Kidney glomerular epithelial cell (primary cell): ENCODE measurements at regions not wholly inside any gene's neighbourhood (a gene's known extent, or its start where the extent isn't known, plus 50 kb on each side); places are given as distances from the start of the nearest gene placed in this dataset.
"Not testable (repeated sequence)": the region's sequence is repeated elsewhere in the genome, so short reads cannot be mapped to it uniquely, and the experiment has no call there.

Experiments used
- DNase-seq: peaks from one replicate; lab custom pipeline; 2025; lab: John Stamatoyannopoulos, UW

DNA sequence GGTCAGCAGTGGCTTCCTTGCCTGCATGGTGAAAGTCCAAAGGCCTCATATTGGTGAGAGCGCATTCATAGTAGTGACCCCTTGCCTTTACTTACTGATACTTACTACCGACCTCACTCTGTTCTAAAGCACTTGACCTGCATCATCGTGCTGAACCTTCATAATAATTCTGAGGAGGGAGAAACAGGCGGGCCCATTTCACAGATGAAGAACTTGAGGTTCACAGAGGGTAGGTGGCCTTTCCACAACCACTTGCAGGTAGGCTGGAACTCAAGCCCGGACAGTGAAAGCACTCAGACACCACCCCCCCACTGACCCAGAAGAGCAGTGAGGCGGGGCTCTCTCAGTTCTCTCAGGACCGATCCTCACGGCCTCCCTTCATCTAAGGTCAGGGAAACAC, 149.4 kb upstream of the CHST15 start:
- no peak for DNase-seq

DNA sequence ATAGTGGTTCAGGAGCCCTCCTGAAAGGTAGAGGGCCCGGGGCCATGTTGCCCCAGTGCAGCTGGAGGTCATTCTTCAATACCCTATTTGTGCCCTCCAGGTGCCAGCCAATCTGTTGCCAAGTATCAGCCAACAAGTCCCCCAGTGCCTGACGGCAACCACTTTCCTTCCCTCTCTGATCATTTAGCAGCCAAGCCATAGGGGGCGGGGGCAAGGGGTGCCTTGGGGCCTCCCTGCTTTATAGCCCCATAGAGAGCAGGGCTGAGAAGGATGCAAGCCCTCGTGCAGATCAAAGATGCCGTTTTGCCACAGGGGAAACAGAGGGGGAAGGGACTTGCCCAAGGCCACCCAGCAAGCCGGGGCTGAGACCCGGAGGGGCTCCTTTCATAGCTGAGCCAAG, 149.0 kb upstream of the CHST15 start:
- DNase-seq: no peak

DNA sequence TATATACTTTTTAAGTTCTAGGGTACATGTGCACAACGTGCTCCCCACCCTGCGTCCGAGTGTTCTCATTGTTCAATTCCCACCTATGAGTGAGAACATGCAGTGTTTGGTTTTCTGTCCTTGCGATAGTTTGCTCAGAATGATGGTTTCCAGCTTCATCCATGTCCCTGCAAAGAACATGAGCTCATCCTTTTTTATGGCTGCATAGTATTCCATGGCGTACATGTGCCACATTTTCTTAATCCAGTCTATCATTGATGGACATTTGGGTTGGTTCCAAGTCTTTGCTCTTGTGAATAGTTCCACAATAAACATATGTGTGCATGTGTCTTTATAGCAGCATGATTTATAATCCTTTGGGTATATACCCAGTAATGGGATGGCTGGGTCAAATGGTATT, 148.1 kb upstream of the CHST15 start:
- DNase-seq: not testable (repeated sequence)

DNA sequence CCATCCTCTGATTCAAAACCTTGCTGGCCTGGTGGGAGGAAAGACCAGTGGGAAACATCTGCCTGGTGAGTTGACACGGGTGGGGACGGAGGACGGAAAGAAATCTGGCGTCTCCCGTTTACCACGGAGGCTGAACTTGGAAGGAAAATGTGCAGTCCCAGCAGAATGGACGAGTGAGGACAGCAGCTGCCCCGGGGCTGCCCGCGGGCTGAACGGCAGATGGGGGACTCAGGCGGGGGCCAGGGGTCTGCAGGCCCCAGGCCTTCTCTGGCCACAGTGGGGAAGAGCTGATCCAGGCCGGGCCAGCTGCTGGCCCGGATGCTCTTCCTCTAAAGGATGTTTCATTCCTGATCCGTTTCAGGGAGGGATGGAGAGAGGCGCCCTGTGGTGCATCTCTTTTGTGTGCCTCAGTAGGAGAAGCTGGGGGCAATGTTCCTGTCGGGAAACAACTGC, 147.5 kb upstream of the CHST15 start:
- DNase-seq: no peak

DNA sequence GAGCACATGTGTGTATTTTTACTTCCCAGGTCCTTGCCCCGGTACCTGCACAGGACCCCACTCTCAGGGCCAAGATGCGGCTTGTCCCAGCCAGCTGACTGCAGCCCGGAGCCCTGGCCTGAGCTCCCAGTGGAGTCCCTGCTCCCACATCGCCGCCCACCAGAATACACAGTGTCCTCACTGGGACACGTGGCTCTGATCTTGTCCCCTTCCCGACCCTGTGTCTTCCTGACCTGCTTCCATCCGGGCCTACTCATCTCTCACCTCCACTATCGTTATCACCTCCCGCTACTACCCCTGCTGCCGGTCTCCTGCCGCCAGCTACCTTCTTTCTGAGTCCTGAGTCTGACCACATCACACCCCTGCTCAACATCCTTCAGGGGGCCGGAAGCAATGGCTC, 146.3 kb upstream of the CHST15 start:
- no peak for DNase-seq

DNA sequence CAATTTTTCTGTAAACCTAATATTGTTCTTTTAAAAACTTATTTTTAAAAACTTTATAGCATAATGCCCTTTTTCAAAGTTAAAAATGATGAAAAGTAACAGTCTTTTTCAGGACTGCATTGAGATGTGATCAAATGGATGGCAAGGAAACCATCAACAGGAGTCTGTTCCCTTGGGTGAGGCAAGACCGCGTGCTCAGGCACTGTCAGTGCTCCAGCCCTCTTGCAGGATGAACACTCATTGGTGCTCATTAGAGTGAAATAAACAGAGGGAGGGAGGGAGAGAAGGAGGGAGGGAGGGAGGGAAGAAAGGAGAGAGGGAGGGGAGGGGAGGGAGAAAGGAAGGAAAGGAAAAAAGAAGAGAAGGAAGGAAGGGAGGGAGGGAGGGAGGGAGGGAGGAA, 145.7 kb upstream of the CHST15 start:
- DNase-seq: no peak

DNA sequence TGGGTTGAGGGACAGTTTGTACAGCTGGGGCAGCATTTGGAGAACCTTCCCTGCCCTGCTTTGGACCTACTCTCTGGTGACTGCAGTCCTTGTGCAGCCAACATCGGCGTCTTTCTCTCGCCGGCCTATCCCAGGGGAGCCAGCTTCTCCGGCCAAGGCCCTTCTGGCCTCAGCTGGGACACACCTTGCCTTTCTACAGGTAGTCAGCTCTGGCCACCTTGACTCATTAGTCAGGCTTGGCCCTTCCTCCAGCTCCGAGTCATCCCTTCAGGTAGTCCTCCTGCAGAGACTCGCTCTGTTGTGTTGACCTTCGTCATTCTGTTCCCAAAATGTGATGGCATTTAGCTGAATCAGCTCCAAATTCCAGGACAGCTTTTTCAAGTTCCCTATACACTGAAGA, 145.0 kb upstream of the CHST15 start:
- no peak for DNase-seq

DNA sequence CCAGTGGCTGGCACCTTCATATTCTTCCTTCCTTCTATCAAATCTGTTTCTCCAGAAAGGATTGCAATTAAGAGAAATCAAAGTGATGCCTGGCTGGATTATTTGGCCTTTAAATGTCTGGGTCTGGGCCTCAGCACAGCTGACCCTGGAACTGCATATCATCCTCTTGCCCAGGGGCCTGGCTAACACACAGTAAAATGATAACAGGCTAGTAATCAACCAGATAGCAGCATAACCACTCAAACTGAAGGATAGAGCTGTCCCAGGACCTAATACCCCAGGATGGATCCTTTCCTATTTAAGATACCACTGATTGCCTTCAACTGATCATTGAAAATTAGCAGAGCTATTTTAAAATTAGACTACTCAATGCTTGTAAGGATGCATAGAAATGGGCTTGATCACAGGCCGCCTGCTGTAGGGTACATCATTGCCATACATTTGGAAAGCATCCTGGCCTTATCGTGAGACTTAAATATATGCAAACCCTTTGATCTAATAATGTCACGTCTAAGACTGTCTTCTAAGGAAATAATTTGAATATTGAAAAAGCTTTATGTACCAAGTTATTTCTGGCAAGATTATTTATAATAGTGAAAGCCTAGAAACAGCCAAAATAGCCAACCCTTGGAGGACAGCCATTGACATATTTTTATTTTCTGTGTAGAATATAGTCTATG, 144.0 kb upstream of the CHST15 start:
- DNase-seq: no peak

DNA sequence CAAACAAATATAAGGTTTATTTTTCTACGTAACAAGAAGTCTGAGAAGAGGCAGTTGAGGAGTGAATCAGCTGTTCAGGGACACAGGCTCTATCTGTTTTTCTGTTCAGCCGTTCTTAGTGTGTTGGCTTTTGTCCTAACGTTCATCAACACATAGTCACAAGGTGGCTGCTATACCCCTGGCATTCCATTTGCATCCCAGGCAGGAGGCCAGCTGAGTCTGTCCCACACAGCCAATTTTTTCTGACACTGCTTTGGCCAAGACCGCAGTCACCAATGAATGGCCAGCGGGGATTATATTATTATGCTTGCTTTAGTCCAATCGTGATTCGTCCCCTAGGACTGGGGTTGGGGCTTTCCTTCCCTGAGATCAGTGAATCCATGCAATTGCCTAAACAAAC, 143.4 kb upstream of the CHST15 start:
- no peak for DNase-seq

DNA sequence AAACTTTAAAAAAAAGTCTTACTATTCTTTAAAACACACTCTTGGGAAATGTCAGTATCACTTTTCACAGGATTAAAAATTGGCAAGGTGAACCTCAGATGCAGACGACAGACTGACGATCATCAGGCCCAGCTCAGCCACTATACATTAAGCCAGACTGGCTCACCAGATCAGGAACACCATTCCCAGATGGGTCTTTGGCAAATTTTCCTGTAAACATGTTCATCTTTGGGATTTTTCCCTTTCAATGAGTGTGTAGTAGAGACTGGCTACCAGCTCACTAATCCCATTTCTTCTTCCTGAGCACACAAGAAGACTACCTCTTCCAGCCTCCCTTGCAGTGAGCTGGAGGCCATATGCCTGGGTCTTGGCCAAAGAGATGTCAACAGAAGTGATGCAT, 142.7 kb upstream of the CHST15 start:
- DNase-seq: no peak

DNA sequence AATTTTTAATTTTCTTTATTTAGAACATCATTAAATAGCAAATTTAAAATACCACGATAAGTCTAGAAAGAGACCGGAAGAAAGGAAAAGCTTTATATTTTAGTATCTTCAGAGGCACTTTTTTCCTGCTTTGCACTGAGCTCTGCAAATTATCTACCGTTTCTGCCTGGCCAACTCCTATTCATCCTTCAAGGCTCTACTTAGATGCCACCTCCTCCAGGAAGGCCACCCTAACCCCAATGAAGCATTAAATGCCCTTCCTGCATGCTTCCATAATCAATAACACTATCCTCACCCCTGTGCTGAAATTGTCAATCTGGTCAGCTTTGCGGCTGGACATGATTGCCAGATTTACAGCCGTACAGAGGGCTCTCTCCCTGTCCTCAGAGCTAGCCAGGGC, 141.8 kb upstream of the CHST15 start:
- DNase-seq: no peak

DNA sequence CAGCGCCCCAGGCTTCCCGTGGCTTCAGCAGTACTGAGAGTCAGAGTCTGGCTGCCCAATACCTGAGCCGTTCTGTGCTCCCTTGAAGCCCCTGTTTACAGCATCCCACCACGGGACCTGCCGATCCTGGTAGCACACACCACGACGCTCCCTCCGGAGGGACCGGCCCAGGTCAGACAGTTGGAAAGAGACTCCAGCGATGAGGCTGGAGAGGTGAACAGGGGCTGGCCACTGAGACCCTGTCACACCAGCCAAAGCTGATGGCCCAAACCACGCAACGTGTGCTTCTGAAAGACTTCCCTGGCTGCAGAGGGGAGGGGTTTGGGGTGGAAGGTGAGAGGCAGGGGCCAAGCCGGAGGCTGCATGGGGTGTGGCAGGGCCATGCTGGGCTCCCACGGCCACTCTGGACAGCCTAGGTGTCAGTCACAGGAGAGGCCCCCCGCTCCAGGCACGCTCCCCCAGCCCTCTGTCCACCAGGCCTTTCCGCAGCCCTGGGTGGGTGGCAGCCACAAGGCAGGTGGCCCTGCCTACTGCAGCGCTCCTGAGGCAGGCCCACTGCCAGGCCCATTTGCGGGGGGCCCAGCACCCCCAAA, 140.2 kb upstream of the CHST15 start:
- no peak for DNase-seq

DNA sequence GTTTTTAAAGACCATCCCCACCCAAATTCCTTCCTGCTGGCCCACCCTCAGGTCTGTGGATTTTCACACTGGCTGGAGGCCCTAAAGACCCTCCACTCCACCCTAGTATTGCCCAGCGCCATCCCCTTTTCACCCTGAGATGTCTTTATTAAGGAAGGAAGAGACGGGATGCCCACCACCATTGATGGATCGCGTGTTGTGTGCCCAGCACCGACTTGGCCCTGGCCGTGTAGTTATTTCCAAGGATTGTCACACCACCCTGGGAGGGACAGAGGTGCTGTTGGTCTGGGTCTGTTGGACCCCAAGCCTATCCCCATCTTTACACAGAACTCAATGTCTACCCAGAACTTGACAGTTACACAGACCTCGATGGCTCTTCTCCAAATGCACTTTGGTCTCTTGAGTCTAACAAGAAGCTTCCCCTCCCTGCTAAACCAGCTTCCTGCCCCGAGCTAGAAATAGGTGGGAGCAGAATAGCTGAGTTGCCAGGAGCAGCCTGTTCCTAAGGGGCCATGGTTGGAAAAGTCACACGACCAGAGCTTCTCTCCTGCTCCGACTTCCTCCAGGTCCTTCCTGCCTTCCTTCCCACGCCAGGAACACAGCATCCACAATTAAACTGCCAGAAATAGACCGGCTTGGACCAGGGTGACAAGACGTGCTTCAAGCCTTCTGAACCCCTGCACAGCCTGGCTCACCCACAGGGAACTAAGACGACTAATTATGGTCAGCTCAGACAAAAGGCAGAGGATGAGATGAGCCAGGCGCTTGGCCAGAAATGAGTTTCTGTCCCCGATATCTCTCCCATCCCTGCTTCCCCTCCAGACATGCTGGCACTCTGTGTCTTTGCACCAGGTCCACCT, 139.5 kb upstream of the CHST15 start:
- no peak for DNase-seq

DNA sequence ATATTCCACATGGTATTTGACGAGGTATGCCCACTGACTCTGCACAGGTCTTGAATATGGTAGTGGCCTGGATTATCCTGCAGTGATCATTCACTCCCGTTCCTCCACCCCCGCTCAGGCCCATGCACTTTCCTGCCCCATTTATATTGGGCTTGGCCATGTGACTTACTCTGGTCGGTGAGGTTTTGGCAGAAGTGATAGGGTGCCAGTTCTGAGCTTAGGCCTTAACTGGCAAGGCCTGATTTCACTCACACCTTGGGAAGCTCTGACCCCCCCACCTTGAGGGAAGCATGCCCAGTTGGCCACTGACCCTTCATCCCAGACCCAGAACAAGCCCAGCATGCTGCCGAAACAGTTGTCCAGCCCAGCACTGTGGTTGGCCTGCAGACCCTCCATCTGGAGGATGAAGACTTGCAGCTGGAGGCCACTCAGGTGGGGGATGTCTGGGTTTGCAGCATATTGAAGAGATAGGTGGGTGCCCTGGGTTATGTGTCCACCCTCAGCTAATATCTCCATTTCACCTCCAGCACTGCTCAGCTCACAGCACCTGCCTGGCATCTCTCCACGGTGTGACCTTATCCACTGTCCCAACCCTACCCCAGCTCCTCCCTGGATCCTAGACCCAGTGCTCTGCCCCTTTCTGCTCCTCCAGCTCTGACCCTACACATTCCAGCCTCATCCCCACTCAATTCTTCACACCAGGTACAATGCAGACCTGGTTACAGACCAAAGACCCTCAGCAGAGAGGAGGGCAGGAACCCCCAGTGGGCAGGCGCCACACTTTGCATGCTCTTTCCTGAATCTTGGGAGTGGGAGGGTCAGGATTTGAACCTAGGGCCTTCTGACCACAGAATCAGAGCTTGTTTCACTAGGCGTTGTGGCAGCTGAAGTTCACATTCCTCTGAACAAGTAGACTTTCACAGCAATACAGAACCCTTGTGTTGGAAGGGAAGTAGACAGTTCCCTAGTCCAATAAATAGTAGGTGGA, 138.1 kb upstream of the CHST15 start:
- DNase-seq: no peak

DNA sequence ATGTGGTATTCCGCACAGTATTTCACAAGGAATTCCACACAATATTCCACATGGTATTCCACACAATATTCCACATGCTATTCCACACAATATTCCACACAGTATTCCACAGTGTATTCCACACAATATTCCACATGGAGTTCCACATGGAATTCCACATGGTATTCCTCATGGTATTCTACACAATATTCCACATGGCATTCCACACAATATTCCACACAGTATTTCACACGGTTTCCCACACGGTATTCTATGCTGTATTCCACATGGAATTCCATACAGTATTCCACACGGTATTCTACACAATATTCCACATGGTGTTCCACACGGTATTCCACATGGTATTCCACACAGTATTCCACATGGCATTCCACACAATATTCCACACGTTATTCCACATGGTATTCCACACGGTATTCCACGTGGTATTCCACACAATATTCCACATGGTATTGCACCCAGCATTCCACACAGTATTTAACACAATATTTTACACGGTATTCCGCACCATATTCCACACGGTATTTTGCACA, 137.3 kb upstream of the CHST15 start:
- DNase-seq: no peak

DNA sequence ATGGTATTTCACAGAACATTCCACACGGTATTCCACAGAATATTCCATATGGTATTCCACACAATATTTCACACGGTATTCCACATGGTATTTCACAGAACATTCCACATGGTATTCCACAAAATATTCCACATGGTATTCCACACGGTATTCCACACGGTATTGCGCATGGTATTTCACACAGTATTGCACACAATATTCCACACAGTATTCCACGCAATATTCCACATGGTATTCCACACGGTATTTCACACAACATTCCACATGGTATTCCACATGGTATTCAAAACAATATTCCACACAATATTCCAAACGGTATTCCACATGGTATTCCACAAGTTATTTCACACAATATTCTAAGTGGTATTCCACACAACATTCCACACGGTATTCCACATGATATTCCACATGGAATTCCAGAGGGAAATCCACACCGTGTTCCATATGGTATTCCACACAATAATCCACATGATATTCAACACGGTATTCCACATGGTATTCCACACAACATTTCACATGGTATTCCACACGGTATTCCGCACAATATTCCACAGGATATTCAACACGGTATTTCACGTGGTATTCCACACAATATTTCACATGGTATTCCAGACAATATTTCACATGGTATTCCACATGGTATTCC, 136.7 kb upstream of the CHST15 start:
- DNase-seq: no peak

DNA sequence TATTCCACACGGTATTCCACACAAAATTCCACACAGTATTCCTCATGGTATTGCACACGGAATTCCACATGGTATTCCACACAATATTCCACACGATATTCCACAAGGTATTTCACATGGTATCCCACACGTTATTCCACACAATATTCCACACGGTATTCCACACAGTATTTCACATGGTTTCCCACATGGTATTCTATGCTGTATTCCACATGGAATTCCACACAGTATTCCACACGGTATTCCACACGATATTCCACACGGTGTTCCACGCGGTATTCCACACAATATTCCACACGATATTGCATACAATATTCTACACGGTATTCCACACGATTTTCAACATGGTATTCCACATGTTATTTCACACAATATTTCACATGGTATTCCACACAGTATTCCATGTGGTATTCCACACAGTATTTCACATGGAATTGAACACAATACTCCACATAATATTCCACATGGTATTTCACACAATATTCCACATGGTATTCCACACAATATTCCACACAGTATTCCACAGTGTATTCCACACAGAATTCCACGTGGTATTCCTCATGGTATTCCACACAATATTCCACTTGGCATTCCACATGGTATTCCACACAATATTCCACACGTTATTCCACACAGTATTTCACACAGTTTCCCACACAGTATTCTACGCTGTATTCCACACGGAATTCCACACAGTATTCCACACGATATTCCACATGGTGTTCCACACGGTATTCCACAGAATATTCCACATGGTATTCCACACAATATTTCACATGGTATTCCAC, 136.0 kb upstream of the CHST15 start:
- no peak for DNase-seq

DNA sequence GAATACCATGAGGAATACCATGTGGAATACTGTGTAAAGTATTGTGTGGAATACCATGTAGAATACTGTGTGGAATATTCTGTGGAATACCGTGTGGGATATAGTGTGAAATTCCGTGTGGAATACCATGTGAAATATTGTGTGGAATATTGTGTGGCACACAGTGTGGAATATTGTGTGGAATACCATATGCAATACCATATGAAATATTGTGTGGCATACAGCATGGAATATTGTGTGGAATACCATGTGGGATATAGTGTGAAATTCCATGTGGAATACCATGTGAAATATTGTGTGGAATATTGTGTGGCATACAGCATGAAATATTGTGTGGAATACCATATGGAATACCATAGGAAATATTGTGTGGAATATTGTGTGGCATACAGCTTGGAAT, 135.1 kb upstream of the CHST15 start:
- no peak for DNase-seq

DNA sequence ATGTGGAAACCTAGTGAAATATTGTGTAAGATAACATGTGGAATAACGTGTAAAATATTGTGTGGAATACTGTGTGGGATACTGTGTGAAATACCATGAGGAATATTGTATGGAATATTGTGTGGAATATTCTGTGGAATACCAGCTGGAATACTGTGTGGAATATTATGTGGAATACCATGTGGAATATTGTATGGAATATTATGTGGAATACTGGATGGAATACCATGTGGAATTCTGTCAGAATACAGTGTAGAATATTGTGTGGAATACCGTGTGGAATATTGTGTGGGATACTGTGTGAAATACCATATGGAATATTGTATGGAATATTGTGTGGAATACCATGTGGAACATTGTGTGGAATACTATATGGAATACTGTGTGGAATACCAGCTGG, 134.6 kb upstream of the CHST15 start:
- DNase-seq: no peak
